ENCODE measurements at regions not wholly inside any gene's neighbourhood (a gene's known extent, or its start where the extent isn't known, plus 50 kb on each side); places are given as distances from the start of the nearest gene placed in this dataset.
A peak's percentile ranks its signal among the peaks of the same experiment; 100 is the strongest.

DNA sequence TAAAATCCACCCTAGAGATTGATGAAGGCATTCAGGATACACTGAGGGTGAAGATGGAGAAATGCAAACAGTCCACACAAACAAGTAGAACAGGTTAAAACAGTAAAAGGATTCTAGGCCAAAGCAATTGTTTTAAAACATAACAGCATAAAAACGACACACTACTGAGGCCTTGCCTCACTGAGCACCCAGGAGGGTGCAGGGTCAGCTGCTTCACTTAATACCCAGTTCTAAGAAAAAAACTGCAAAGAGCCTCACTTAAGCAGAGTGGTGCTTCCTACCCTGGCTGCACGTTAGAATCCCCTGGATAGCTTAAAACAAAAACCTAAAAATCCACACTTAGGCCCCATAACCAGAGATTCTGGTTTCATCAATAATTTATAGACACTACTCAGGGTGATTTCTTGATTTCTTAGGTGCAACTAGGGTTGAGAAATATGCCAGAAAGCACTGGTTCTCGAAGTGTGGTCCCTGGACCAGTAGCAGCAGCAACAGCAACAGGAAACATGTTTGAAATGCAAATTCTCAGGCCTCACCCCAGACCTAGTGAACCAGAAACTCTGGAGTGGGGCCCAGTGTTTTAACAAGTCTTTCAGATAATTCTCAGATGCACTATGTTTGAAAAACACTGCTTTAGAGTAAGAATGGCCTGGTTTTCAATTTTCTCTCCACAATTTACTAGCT is 279.1 kb downstream of the ZEB2 start:
- WGBS, result 88% methylated on average over 3 of the region's 3 CpGs
- peaks cover 2 to 4% of the 10 kb centered on the region in 2 donors for H3K4me1 ChIP-seq (ENCODE audit: control insufficient read depth in 2 of 2, insufficient read depth in 2 of 2, low read length in 2 of 2)
- no peaks in the 10 kb centered on the region for H3K36me3 ChIP-seq (ENCODE audit: control insufficient read depth in 2 of 2, insufficient read depth in 2 of 2, low read length in 1 of 2)
- DNase-seq (ENCODE audit: low read depth in 6 of 9, low spot score in 9 of 9), result no peak
- no peaks in the 10 kb centered on the region for H3K27me3 ChIP-seq (ENCODE audit: control insufficient read depth in 2 of 2, insufficient read depth in 1 of 2, low read length in 1 of 2)
- no peak overlapping the region for H3K27ac ChIP-seq (ENCODE audit: low read depth in 1 of 2, low read length in 1 of 2)
- H3K4me3 ChIP-seq (ENCODE audit: low read length in 2 of 2), result no peak overlapping the region
- H3K9me3 ChIP-seq (ENCODE audit: control insufficient read depth in 2 of 2, insufficient read depth in 1 of 2, low read length in 1 of 2), result no peaks in the 10 kb centered on the region

DNA sequence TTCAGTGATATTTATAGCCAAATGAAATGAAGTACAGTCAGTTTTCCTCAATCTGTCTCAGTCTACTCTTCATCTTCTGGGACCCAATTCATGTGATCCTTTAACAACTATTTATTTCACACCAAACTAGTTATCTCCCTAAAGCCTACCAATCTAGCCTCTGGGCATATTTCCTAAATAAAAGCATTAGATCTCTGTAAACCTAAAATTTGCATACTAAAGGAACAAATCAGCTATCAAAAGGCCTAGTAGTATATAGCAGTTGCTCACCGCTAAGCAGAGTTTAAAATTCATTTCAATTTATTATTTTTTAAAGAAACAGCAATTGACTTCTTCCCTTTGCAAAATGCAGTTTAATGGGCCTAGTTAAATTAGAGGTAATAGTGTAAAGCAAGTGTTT is 280.2 kb downstream of the ZEB2 start:
- no peak for DNase-seq (ENCODE audit: low read depth in 6 of 9, low spot score in 9 of 9)
- Histone ChIP-seq H3K9me3 (ENCODE audit: control insufficient read depth in 2 of 2, insufficient read depth in 1 of 2, low read length in 1 of 2) (no peaks in the 10 kb centered on the region), H3K36me3 (ENCODE audit: control insufficient read depth in 2 of 2, insufficient read depth in 2 of 2, low read length in 1 of 2) (no peaks in the 10 kb centered on the region), H3K27me3 (ENCODE audit: control insufficient read depth in 2 of 2, insufficient read depth in 1 of 2, low read length in 1 of 2) (no peaks in the 10 kb centered on the region), H3K4me3 (ENCODE audit: low read length in 2 of 2) (no peak overlapping the region), H3K4me1 (ENCODE audit: control insufficient read depth in 2 of 2, insufficient read depth in 2 of 2, low read length in 2 of 2) (peaks cover 2 to 4% of the 10 kb centered on the region in 2 donors), H3K27ac (ENCODE audit: low read depth in 1 of 2, low read length in 1 of 2) (no peak overlapping the region)
- 100% methylated on average over 1 of the region's 1 CpG for WGBS

DNA sequence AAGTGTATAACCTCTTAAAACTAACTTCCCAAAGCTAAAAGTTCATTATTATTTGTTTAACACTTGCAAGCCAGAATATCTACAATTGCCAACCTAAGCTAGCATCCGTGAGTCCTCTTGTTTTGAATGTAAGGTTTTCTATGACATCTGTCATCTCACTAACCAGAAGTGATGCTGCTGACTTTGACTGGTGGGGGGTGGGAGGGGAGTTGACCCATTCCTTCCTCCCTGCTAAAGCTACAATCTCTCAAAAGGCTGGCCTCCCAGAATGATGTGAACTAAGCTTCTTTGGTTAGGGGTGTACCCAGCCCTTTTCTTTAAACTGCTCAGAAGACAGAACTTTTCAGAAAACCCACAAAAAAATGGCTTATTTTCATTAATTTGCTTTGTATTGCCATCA is 280.6 kb downstream of the ZEB2 start:
- Histone ChIP-seq H3K9me3 (ENCODE audit: control insufficient read depth in 2 of 2, insufficient read depth in 1 of 2, low read length in 1 of 2) (no peaks in the 10 kb centered on the region), H3K4me3 (ENCODE audit: low read length in 2 of 2) (no peak overlapping the region), H3K27ac (ENCODE audit: low read depth in 1 of 2, low read length in 1 of 2) (no peak overlapping the region), H3K27me3 (ENCODE audit: control insufficient read depth in 2 of 2, insufficient read depth in 1 of 2, low read length in 1 of 2) (no peaks in the 10 kb centered on the region), H3K4me1 (ENCODE audit: control insufficient read depth in 2 of 2, insufficient read depth in 2 of 2, low read length in 2 of 2) (peaks cover 2 to 4% of the 10 kb centered on the region in 2 donors), H3K36me3 (ENCODE audit: control insufficient read depth in 2 of 2, insufficient read depth in 2 of 2, low read length in 1 of 2) (no peaks in the 10 kb centered on the region)
- WGBS, result 97% methylated on average over 1 of the region's 1 CpG
- DNase-seq (ENCODE audit: low read depth in 6 of 9, low spot score in 9 of 9), result no peak

DNA sequence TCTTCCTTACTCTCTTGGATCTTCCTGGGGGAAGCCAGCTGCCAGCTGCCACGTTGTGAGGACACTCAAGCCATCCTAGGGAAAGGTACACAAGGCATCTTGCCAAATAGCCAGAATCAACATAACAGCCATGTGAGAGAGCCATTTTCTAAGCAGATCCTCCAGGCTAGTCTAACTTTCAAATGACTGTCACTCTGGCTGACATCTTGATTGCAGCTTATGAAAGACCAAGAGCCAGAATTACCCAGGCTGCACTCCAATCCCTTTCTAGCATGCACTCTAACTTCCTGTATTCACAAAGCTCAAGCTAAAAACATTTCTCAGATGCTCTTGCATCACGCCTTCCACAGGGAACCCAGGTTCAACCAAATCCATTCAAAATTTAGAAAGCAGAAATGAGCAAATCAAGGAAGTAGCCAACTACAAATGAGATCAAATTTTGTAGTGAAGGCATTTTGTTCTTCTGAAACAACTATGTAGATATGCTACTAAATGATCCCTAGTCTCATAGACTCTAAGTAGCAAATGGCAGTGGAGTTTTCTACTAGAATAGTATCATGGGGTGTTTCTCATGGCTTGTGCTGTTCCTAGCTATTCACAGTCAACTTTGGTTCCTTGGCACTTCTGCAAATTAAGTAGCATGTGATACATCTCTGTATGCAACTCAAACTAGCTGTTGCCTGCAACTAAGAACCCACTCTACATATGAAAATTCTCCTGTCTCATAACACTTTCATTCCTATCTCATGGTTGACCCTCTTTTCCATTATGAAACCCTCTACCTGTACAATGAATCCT is 281.9 kb downstream of the ZEB2 start:
- Histone ChIP-seq H3K4me3 (ENCODE audit: low read length in 2 of 2) (no peak overlapping the region), H3K9me3 (ENCODE audit: control insufficient read depth in 2 of 2, insufficient read depth in 1 of 2, low read length in 1 of 2) (no peaks in the 10 kb centered on the region), H3K27ac (ENCODE audit: low read depth in 1 of 2, low read length in 1 of 2) (no peak overlapping the region), H3K4me1 (ENCODE audit: control insufficient read depth in 2 of 2, insufficient read depth in 2 of 2, low read length in 2 of 2) (peaks cover 2 to 4% of the 10 kb centered on the region in 2 donors), H3K36me3 (ENCODE audit: control insufficient read depth in 2 of 2, insufficient read depth in 2 of 2, low read length in 1 of 2) (no peaks in the 10 kb centered on the region), H3K27me3 (ENCODE audit: control insufficient read depth in 2 of 2, insufficient read depth in 1 of 2, low read length in 1 of 2) (no peaks in the 10 kb centered on the region)
- WGBS, result 95% methylated on average over 2 of the region's 2 CpGs
- DNase-seq (ENCODE audit: low read depth in 6 of 9, low spot score in 9 of 9), result peak in 1 of 9 donors; percentile 27

DNA sequence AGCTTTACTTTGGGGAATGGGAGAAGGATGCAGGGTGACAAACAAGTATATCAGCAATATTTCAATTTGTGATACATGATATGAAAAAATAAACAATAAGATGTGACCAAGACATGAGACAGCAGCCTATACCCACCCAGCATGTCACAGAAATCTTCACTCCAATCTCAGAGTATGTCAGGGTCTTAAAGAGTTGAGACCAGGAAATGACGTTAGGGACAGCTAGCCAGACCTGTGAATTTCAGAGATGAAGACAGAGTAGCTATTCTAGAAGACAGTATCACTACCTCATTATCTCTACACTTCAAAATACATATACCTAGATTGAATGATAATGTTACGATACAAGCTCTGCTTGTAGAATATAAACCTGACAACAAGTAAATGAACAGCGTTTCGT is 282.8 kb downstream of the ZEB2 start:
- Histone ChIP-seq H3K9me3 (ENCODE audit: control insufficient read depth in 2 of 2, insufficient read depth in 1 of 2, low read length in 1 of 2) (no peaks in the 10 kb centered on the region), H3K4me1 (ENCODE audit: control insufficient read depth in 2 of 2, insufficient read depth in 2 of 2, low read length in 2 of 2) (peaks cover 2 to 4% of the 10 kb centered on the region in 2 donors), H3K27me3 (ENCODE audit: control insufficient read depth in 2 of 2, insufficient read depth in 1 of 2, low read length in 1 of 2) (no peaks in the 10 kb centered on the region), H3K4me3 (ENCODE audit: low read length in 2 of 2) (no peak overlapping the region), H3K27ac (ENCODE audit: low read depth in 1 of 2, low read length in 1 of 2) (no peak overlapping the region), H3K36me3 (ENCODE audit: control insufficient read depth in 2 of 2, insufficient read depth in 2 of 2, low read length in 1 of 2) (no peaks in the 10 kb centered on the region)
- 98% methylated on average over 4 of the region's 4 CpGs for WGBS
- DNase-seq (ENCODE audit: low read depth in 6 of 9, low spot score in 9 of 9), result no peak

DNA sequence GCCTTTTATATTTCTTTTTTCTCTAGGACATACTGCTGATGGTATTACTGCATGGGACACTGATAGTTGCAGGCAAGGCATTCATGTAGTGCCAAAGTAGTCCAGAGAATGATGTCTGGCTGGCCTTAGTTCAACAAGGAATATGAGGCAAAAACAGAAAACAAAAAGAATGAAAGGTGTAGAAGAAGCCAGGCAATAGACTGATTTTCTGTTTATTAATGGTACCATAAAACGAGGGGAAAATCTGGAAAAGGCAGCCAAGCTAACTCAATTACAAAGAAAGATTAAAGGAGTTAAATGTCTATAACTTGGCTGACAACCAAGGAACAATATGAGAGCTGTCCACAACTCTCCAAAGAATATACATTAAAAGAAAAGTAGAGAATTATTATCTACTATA is 284.9 kb downstream of the ZEB2 start:
- H3K27me3 ChIP-seq (ENCODE audit: control insufficient read depth in 2 of 2, insufficient read depth in 1 of 2, low read length in 1 of 2), result no peaks in the 10 kb centered on the region
- DNase-seq (ENCODE audit: low read depth in 6 of 9, low spot score in 9 of 9), result no peak
- H3K4me1 ChIP-seq (ENCODE audit: control insufficient read depth in 2 of 2, insufficient read depth in 2 of 2, low read length in 2 of 2), result peaks cover 0 to 2% of the 10 kb centered on the region in 2 donors
- no peaks in the 10 kb centered on the region for H3K36me3 ChIP-seq (ENCODE audit: control insufficient read depth in 2 of 2, insufficient read depth in 2 of 2, low read length in 1 of 2)
- 96% methylated on average over 1 of the region's 1 CpG for WGBS
- H3K4me3 ChIP-seq (ENCODE audit: low read length in 2 of 2), result no peak overlapping the region
- H3K9me3 ChIP-seq (ENCODE audit: control insufficient read depth in 2 of 2, insufficient read depth in 1 of 2, low read length in 1 of 2), result no peaks in the 10 kb centered on the region
- no peak overlapping the region for H3K27ac ChIP-seq (ENCODE audit: low read depth in 1 of 2, low read length in 1 of 2)

DNA sequence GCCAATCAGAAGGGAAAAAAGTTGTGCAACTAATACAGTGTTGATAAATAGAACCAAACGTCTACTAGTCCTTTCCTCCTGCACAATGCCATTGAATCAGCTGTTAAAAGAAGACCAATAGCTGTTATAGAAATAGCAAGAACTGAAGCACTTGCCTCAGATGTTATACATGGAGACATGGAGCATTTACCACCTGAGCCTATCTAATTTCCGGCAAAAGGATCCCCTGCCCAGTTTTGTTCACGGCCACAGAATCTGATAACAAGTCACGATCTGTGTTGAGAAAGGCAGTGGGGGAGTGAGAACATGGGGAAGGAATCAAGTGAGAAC is 285.4 kb downstream of the ZEB2 start:
- Histone ChIP-seq H3K27me3 (ENCODE audit: control insufficient read depth in 2 of 2, insufficient read depth in 1 of 2, low read length in 1 of 2) (no peaks in the 10 kb centered on the region), H3K9me3 (ENCODE audit: control insufficient read depth in 2 of 2, insufficient read depth in 1 of 2, low read length in 1 of 2) (no peaks in the 10 kb centered on the region), H3K36me3 (ENCODE audit: control insufficient read depth in 2 of 2, insufficient read depth in 2 of 2, low read length in 1 of 2) (no peaks in the 10 kb centered on the region), H3K27ac (ENCODE audit: low read depth in 1 of 2, low read length in 1 of 2) (no peak overlapping the region), H3K4me1 (ENCODE audit: control insufficient read depth in 2 of 2, insufficient read depth in 2 of 2, low read length in 2 of 2) (peaks cover 0 to 2% of the 10 kb centered on the region in 2 donors), H3K4me3 (ENCODE audit: low read length in 2 of 2) (no peak overlapping the region)
- 90% methylated on average over 4 of the region's 4 CpGs for WGBS
- no peak for DNase-seq (ENCODE audit: low read depth in 6 of 9, low spot score in 9 of 9)

DNA sequence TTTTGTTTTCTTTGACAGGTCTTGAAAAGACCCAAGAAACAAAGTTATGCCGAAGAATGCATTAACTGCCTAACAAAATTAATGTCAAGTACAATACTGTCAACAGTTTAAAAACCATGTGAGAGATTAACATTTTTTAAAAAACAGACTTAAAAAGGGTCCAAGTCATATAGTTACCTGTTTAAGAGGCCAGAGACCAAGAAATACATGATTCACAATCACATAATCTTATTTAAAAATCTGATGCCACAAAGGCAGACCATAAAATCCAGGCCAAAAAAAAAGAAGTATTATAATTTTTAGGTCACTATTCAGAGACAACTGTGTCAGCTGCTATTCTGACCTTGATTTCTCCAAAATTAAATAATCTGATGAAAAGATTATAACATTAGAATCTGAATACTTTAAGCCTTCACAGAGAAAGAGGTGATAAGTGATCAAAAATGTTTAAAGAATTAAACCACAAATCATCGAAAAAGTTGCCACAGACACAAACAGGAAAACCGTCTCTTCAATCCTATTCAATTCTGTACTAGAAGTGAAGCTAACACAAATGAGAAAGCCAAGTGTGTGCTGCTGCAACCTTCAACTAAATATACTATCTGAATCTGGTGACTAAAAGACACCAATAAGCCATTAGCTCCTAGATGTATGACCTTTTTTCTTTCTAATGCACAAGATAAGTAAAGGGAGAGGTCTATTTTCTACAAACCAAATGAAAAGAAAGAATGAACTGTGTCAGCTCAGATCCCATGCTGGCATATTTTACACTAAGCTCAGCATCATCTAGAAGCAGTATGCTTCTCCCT is 286.0 kb downstream of the ZEB2 start:
- Histone ChIP-seq H3K4me3 (ENCODE audit: low read length in 2 of 2) (no peak overlapping the region), H3K4me1 (ENCODE audit: control insufficient read depth in 2 of 2, insufficient read depth in 2 of 2, low read length in 2 of 2) (peaks cover 0 to 2% of the 10 kb centered on the region in 2 donors), H3K9me3 (ENCODE audit: control insufficient read depth in 2 of 2, insufficient read depth in 1 of 2, low read length in 1 of 2) (no peaks in the 10 kb centered on the region), H3K27me3 (ENCODE audit: control insufficient read depth in 2 of 2, insufficient read depth in 1 of 2, low read length in 1 of 2) (no peaks in the 10 kb centered on the region), H3K36me3 (ENCODE audit: control insufficient read depth in 2 of 2, insufficient read depth in 2 of 2, low read length in 1 of 2) (no peaks in the 10 kb centered on the region), H3K27ac (ENCODE audit: low read depth in 1 of 2, low read length in 1 of 2) (no peak overlapping the region)
- no peak for DNase-seq (ENCODE audit: low read depth in 6 of 9, low spot score in 9 of 9)
- WGBS, result 55% methylated on average over 3 of the region's 3 CpGs

DNA sequence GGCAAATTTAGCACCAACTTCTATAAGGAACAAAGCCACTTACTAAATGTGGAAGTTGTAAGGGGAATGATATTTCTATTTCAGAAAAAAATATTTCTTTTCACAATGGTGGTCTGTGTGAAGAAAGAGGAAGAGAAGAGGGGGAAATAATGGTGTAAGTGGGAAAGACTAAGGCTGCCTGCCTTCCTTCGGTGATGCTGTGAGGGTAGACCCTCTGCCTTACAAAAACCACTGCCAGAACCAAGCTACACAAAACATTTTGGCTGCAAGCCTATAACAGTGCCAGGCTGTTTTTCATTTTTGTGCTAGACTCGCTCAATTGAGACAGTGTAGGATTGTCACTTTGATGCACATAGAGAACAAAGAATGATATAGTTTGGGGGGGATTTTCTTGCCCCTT is 286.6 kb downstream of the ZEB2 start:
- Histone ChIP-seq H3K4me1 (ENCODE audit: control insufficient read depth in 2 of 2, insufficient read depth in 2 of 2, low read length in 2 of 2) (peaks cover 0 to 2% of the 10 kb centered on the region in 2 donors), H3K27ac (ENCODE audit: low read depth in 1 of 2, low read length in 1 of 2) (no peak overlapping the region), H3K4me3 (ENCODE audit: low read length in 2 of 2) (no peak overlapping the region), H3K36me3 (ENCODE audit: control insufficient read depth in 2 of 2, insufficient read depth in 2 of 2, low read length in 1 of 2) (no peaks in the 10 kb centered on the region), H3K9me3 (ENCODE audit: control insufficient read depth in 2 of 2, insufficient read depth in 1 of 2, low read length in 1 of 2) (no peaks in the 10 kb centered on the region), H3K27me3 (ENCODE audit: control insufficient read depth in 2 of 2, insufficient read depth in 1 of 2, low read length in 1 of 2) (no peaks in the 10 kb centered on the region)
- no peak for DNase-seq (ENCODE audit: low read depth in 6 of 9, low spot score in 9 of 9)
- 36% methylated on average over 2 of the region's 2 CpGs for WGBS
